Smooth muscle cell of the brain vasculature (primary cell): ENCODE measurements at regions not wholly inside any gene's neighbourhood (a gene's known extent, or its start where the extent isn't known, plus 50 kb on each side); places are given as distances from the start of the nearest gene placed in this dataset.
A peak's percentile ranks its signal among the peaks of the same experiment; 100 is the strongest.
"Not testable (repeated sequence)": the region's sequence is repeated elsewhere in the genome, so short reads cannot be mapped to it uniquely, and the experiment has no call there.

Experiments used
- DNase-seq: peaks from one replicate; pipeline ENCODE4 v3.0.0-alpha.2; 2012; ENCODE audit warnings: low read depth, low spot score

GRCh38 chr6:17012421-17013225, 89.2 kb upstream of the STMND1 start:
- no peak for DNase-seq

- DNase-seq = no peak
Measured at GRCh38 chr6:17011985-17012384, 89.9 kb upstream of the STMND1 start.

- DNase-seq = no peak
Measured at GRCh38 chr6:17007749-17008148, 94.1 kb upstream of the STMND1 start.

GRCh38 chr6:17006543-17006942, 95.3 kb upstream of the STMND1 start:
- DNase-seq = no peak

- DNase-seq = no peak
Measured at GRCh38 chr6:17004269-17004668, 97.6 kb upstream of the STMND1 start.

GRCh38 chr6:17002123-17002522, 99.7 kb upstream of the STMND1 start:
- DNase-seq = no peak

GRCh38 chr6:17001188-17001587, 100.7 kb upstream of the STMND1 start:
- DNase-seq = no peak

- DNase-seq = no peak
Measured at GRCh38 chr6:16999491-17000436, 102.1 kb upstream of the STMND1 start.

- no peak for DNase-seq
Measured at GRCh38 chr6:16998461-16998860, 103.4 kb upstream of the STMND1 start.

GRCh38 chr6:16995511-16996250, 106.2 kb upstream of the STMND1 start:
- DNase-seq = no peak

GRCh38 chr6:16993396-16993795, 108.5 kb upstream of the STMND1 start:
- no peak for DNase-seq

- DNase-seq = no peak
Measured at GRCh38 chr6:16991981-16992629, 109.7 kb upstream of the STMND1 start.

GRCh38 chr6:16989976-16990375, 111.9 kb upstream of the STMND1 start:
- DNase-seq = not testable (repeated sequence)

GRCh38 chr6:16989382-16989781, 112.5 kb upstream of the STMND1 start:
- DNase-seq = no peak

GRCh38 chr6:16987996-16988395, 113.9 kb upstream of the STMND1 start:
- no peak for DNase-seq

GRCh38 chr6:16985513-16986284, 116.2 kb upstream of the STMND1 start:
- DNase-seq = no peak

- DNase-seq = peak; percentile 41
Measured at GRCh38 chr6:16982807-16983206, 119.0 kb upstream of the STMND1 start.

GRCh38 chr6:16979677-16980370, 122.0 kb upstream of the STMND1 start:
- no peak for DNase-seq

GRCh38 chr6:16978686-16979085, 123.2 kb upstream of the STMND1 start:
- DNase-seq = no peak
